Sigmoid colon (tissue), 4 donors: ENCODE measurements at regions not wholly inside any gene's neighbourhood (a gene's known extent, or its start where the extent isn't known, plus 50 kb on each side); places are given as distances from the start of the nearest gene placed in this dataset.

ENCODE experiments used
- EP300 ChIP-seq, 4 donors: sonication (generic); formaldehyde crosslinking; IDR thresholded peaks; one replicate each; pipeline ENCODE4 v1.6.1; 2017; ENCODE audit warnings: antibody characterized with exemption in 4 of 4
- POLR2A ChIP-seq, 2 donors: fragments of 450-650 bp; IDR thresholded peaks; one replicate each; pipeline ENCODE4 v1.6.1; 2016; ENCODE audit warnings: antibody characterized with exemption in 2 of 2, mild to moderate bottlenecking in 2 of 2, moderate library complexity in 2 of 2
- POLR2AphosphoS5 ChIP-seq, 4 donors: sonication (generic); formaldehyde crosslinking; IDR thresholded peaks; one replicate each; pipeline ENCODE4 v1.6.1; 2017; ENCODE audit warnings: antibody characterized with exemption in 4 of 4
- TF ChIP-seq, protein P1 (sequence below), 4 experiments: fragments of 450-650 bp in 3 of 4; fragments of 200-600 bp in 1 of 4; IDR thresholded peaks; one replicate each; pipeline ENCODE4 v1.5.1; 2016 to 2019; ENCODE audit warnings: antibody characterized with exemption in 4 of 4, mild to moderate bottlenecking in 3 of 4, moderate library complexity in 2 of 4

GRCh38 chr9:104984542-104984941, 56.6 kb upstream of the ABCA1 start:
- TF ChIP-seq POLR2AphosphoS5 (IDR thresholded peaks at IDR 0.05), result no peak
- TF ChIP-seq, protein P1, sequence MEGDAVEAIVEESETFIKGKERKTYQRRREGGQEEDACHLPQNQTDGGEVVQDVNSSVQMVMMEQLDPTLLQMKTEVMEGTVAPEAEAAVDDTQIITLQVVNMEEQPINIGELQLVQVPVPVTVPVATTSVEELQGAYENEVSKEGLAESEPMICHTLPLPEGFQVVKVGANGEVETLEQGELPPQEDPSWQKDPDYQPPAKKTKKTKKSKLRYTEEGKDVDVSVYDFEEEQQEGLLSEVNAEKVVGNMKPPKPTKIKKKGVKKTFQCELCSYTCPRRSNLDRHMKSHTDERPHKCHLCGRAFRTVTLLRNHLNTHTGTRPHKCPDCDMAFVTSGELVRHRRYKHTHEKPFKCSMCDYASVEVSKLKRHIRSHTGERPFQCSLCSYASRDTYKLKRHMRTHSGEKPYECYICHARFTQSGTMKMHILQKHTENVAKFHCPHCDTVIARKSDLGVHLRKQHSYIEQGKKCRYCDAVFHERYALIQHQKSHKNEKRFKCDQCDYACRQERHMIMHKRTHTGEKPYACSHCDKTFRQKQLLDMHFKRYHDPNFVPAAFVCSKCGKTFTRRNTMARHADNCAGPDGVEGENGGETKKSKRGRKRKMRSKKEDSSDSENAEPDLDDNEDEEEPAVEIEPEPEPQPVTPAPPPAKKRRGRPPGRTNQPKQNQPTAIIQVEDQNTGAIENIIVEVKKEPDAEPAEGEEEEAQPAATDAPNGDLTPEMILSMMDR (IDR thresholded peaks at IDR 0.05), result no peak
- no peak for TF ChIP-seq EP300 (IDR thresholded peaks at IDR 0.05)
- no peak for TF ChIP-seq POLR2A (IDR thresholded peaks at IDR 0.05)
